Activated CD4-positive, CD25-positive, alpha-beta regulatory T cell treated with anti-CD3 and anti-CD28 coated beads, Interleukin-2, amount 50 U/mL, for 24 hours (primary cell): ENCODE measurements at regions not wholly inside any gene's neighbourhood (a gene's known extent, or its start where the extent isn't known, plus 50 kb on each side); places are given as distances from the start of the nearest gene placed in this dataset.

ENCODE experiments used
- ATAC-seq, 2 donors: fragments of 150-1000 bp; cut with Tn5 transposase; one replicate each; pipeline ENCODE4 v1.10.0; 2021; ENCODE audit warnings: mild to moderate bottlenecking in 1 of 2, moderate library complexity in 1 of 2

GRCh38 chr3:159629329-159630084, 359.1 kb upstream of the IL12A start:
- no peak for ATAC-seq

GRCh38 chr3:159631226-159631625, 357.4 kb upstream of the IL12A start:
- no peak for ATAC-seq

- ATAC-seq, result no peak
Observed at GRCh38 chr3:159632128-159632527, 356.5 kb upstream of the IL12A start.

GRCh38 chr3:159632851-159633250, 355.8 kb upstream of the IL12A start:
- no peak for ATAC-seq

GRCh38 chr3:159634483-159634882, 354.2 kb upstream of the IL12A start:
- ATAC-seq, result no peak

GRCh38 chr3:159635047-159635641, 353.5 kb upstream of the IL12A start:
- ATAC-seq, result no peak

GRCh38 chr3:159637883-159638542, 350.6 kb upstream of the IL12A start:
- ATAC-seq, result no peak

- no peak for ATAC-seq
Observed at GRCh38 chr3:159640225-159640624, 348.4 kb upstream of the IL12A start.

- no peak for ATAC-seq
Observed at GRCh38 chr3:159643406-159643805, 345.2 kb upstream of the IL12A start.

- no peak for ATAC-seq
Observed at GRCh38 chr3:159645874-159646273, 342.8 kb upstream of the IL12A start.

- no peak for ATAC-seq
Observed at GRCh38 chr3:159649951-159650350, 338.7 kb upstream of the IL12A start.

GRCh38 chr3:159650726-159651125, 337.9 kb upstream of the IL12A start:
- ATAC-seq, result no peak

GRCh38 chr3:159652452-159652851, 336.2 kb upstream of the IL12A start:
- no peak for ATAC-seq

- no peak for ATAC-seq
Observed at GRCh38 chr3:159654183-159655134, 334.2 kb upstream of the IL12A start.

GRCh38 chr3:159655202-159655601, 333.4 kb upstream of the IL12A start:
- no peak for ATAC-seq

- ATAC-seq, result no peak
Observed at GRCh38 chr3:159657176-159657575, 331.5 kb upstream of the IL12A start.

- no peak for ATAC-seq
Observed at GRCh38 chr3:159657629-159658028, 331.0 kb upstream of the IL12A start.

- ATAC-seq, result no peak
Observed at GRCh38 chr3:159660326-159660725, 328.3 kb upstream of the IL12A start.

- ATAC-seq, result no peak
Observed at GRCh38 chr3:159660901-159661300, 327.7 kb upstream of the IL12A start.

- no peak for ATAC-seq
Observed at GRCh38 chr3:159662549-159662948, 326.1 kb upstream of the IL12A start.

- ATAC-seq, result no peak
Observed at GRCh38 chr3:159664006-159664405, 324.6 kb upstream of the IL12A start.

GRCh38 chr3:159664653-159665052, 324.0 kb upstream of the IL12A start:
- ATAC-seq, result no peak

GRCh38 chr3:159667261-159667660, 321.4 kb upstream of the IL12A start:
- ATAC-seq, result no peak
